ENCODE measurements at regions not wholly inside any gene's neighbourhood (a gene's known extent, or its start where the extent isn't known, plus 50 kb on each side); places are given as distances from the start of the nearest gene placed in this dataset.

GRCh38 chr5:12460493-12461261 lies 556.4 kb upstream of the CTNND2 start:
- no peak overlapping the region for H2BK12ac ChIP-seq (ENCODE audit: insufficient read length, low read depth, low read length)
- Mint-ChIP-seq H3K27me3 (ENCODE audit: low read depth) (no peaks in the 10 kb centered on the region), H3K4me3 (no peak overlapping the region), H3K9me3 (peaks cover 7 to 9% of the 10 kb centered on the region in 2 experiments; a peak in 3 of 5 replicates), H3K4me1 (no peaks in the 10 kb centered on the region), H3K36me3 (ENCODE audit: insufficient read depth in 1 of 3, low read depth in 3 of 3) (peaks cover 2 to 27% (median 14%) of the 10 kb centered on the region in 3 experiments; a peak in 4 of 7 replicates), H3K27ac (peak overlapping the region in 1 of 3 experiments; percentile 85; a peak in 2 of 7 replicates)
- H3K14ac ChIP-seq (ENCODE audit: insufficient read depth, low read length) = no peak overlapping the region
- H3K79me2 ChIP-seq (ENCODE audit: insufficient read depth, low read length) = no peaks in the 10 kb centered on the region
- H3T11ph ChIP-seq (ENCODE audit: low read length) = no peak overlapping the region
- no peak overlapping the region for H3K27ac ChIP-seq (ENCODE audit: insufficient read length, low read depth, low read length)
- no peak overlapping the region for H4K91ac ChIP-seq (ENCODE audit: insufficient read length, low read depth, low read length)
- no peak overlapping the region for H2BK120ac ChIP-seq (ENCODE audit: low read depth, low read length, poor library complexity, severe bottlenecking)
- no peak overlapping the region for H3K9ac ChIP-seq (ENCODE audit: extremely low read depth, insufficient read length, low read length)
- H4K8ac ChIP-seq (replicated peaks; ENCODE audit: insufficient read length, low read depth, low read length) = no peak overlapping the region
- no peak for DNase-seq
- no CpG with 5 or more reads among the region's 8 CpGs for WGBS (ENCODE audit: extremely low coverage, insufficient read length, low lambda C conversion rate)
- no peak overlapping the region for H2AK5ac ChIP-seq (ENCODE audit: insufficient read length, low read length)
- no peaks in the 10 kb centered on the region for H4K20me1 ChIP-seq (ENCODE audit: control insufficient read depth, insufficient read depth, insufficient read length)
- no peak overlapping the region for H2BK15ac ChIP-seq (ENCODE audit: low read depth, low read length)
- H2BK20ac ChIP-seq (ENCODE audit: low read depth, low read length, poor library complexity, severe bottlenecking) = no peak overlapping the region
- H2BK5ac ChIP-seq (ENCODE audit: insufficient read length, low read length) = no peak overlapping the region
- no peaks in the 10 kb centered on the region for H3K23me2 ChIP-seq (ENCODE audit: insufficient read length, low read depth, low read length, poor library complexity, severe bottlenecking)
- no peak overlapping the region for H3K23ac ChIP-seq (ENCODE audit: insufficient read length, low read depth, low read length)
- H3K4me1 ChIP-seq (ENCODE audit: insufficient read depth, low read length) = no peaks in the 10 kb centered on the region
- TF ChIP-seq CTCF (conservative IDR thresholded peaks at IDR 0.05) = no peak
- H3K79me1 ChIP-seq (ENCODE audit: insufficient read depth, low read depth, low read length, poor library complexity, severe bottlenecking) = no peaks in the 10 kb centered on the region
- no peaks in the 10 kb centered on the region for H3K27me3 ChIP-seq (ENCODE audit: insufficient read depth, low read length)
- H3K9me3 ChIP-seq (ENCODE audit: control insufficient read depth, low read depth, low read length) = peaks cover 5% of the 10 kb centered on the region
- H4K5ac ChIP-seq (ENCODE audit: insufficient read length, low read depth, low read length) = no peak overlapping the region
- no peak overlapping the region for H3K56ac ChIP-seq (ENCODE audit: insufficient read length, low read depth, low read length)
- H3K18ac ChIP-seq (ENCODE audit: insufficient read length, low read depth, low read length) = no peak overlapping the region
- H2AFZ ChIP-seq (ENCODE audit: low read length) = no peak overlapping the region
- no peak overlapping the region for H3K4me2 ChIP-seq (ENCODE audit: insufficient read depth, insufficient read length, low read length)
- H3K4ac ChIP-seq (ENCODE audit: low read depth, low read length) = no peak overlapping the region
